Endothelial cell (in vitro differentiated cells): ENCODE measurements at regions not wholly inside any gene's neighbourhood (a gene's known extent, or its start where the extent isn't known, plus 50 kb on each side); places are given as distances from the start of the nearest gene placed in this dataset.

ENCODE experiments used
- DNase-seq: peaks from one replicate; pipeline ENCODE4 v3.0.0; 2021; ENCODE audit warnings: low spot score
- H3K27ac Mint-ChIP-seq: one replicate; pipeline ENCODE4 v1.8.0; 2021; ENCODE audit warnings: mixed read lengths, inconsistent platforms; ENCODE audit not compliant: unreplicated experiment
- H3K27me3 Mint-ChIP-seq: one replicate; pipeline ENCODE4 v1.8.0; 2021; ENCODE audit warnings: mild to moderate bottlenecking, moderate library complexity, mixed read lengths, inconsistent platforms; ENCODE audit not compliant: unreplicated experiment
- H3K36me3 Mint-ChIP-seq: one replicate; pipeline ENCODE4 v1.8.0; 2021; ENCODE audit warnings: mild to moderate bottlenecking, low read depth, mixed read lengths, inconsistent platforms; ENCODE audit not compliant: unreplicated experiment
- H3K4me1 Mint-ChIP-seq: one replicate; pipeline ENCODE4 v1.8.0; 2021; ENCODE audit warnings: mild to moderate bottlenecking, mixed read lengths, inconsistent platforms; ENCODE audit not compliant: unreplicated experiment
- H3K4me3 Mint-ChIP-seq: one replicate; pipeline ENCODE4 v1.8.0; 2021; ENCODE audit warnings: mild to moderate bottlenecking, mixed read lengths, inconsistent platforms; ENCODE audit not compliant: unreplicated experiment
- H3K9me3 Mint-ChIP-seq: one replicate; pipeline ENCODE4 v1.8.0; 2021; ENCODE audit warnings: mixed read lengths, inconsistent platforms; ENCODE audit not compliant: unreplicated experiment
- TF ChIP-seq, protein P1 (sequence below): fragments of 200-600 bp; sonication (generic); IDR thresholded peaks from one replicate; pipeline ENCODE4 v1.5.0; 2021; ENCODE audit warnings: antibody characterized with exemption; ENCODE audit not compliant: unreplicated experiment

DNA sequence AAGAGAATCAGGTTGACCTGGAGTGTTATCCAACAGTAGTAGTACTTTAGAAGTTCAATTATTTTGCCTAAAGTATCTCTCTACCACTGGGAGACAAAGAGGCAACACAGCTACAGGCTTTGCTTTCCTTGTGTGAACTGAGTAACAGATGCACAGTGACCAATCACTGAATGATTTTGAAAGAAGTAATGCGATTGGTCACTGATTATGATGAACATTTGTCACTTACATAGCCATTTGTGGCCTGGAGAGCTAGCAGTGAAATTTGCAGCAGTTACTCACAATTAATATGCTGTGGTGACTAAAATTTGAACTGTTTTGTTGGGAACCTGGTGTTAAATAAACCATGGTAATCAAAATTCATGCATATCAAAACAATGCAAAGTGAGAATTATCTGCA, 508.7 kb upstream of the DIPK2B start:
- no peak for DNase-seq
- H3K27ac Mint-ChIP-seq = no peak overlapping the region
- H3K4me3 Mint-ChIP-seq = no peak overlapping the region
- no peaks in the 10 kb centered on the region for H3K9me3 Mint-ChIP-seq
- TF ChIP-seq, protein P1, sequence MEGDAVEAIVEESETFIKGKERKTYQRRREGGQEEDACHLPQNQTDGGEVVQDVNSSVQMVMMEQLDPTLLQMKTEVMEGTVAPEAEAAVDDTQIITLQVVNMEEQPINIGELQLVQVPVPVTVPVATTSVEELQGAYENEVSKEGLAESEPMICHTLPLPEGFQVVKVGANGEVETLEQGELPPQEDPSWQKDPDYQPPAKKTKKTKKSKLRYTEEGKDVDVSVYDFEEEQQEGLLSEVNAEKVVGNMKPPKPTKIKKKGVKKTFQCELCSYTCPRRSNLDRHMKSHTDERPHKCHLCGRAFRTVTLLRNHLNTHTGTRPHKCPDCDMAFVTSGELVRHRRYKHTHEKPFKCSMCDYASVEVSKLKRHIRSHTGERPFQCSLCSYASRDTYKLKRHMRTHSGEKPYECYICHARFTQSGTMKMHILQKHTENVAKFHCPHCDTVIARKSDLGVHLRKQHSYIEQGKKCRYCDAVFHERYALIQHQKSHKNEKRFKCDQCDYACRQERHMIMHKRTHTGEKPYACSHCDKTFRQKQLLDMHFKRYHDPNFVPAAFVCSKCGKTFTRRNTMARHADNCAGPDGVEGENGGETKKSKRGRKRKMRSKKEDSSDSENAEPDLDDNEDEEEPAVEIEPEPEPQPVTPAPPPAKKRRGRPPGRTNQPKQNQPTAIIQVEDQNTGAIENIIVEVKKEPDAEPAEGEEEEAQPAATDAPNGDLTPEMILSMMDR = no peak
- H3K27me3 Mint-ChIP-seq = no peaks in the 10 kb centered on the region
- H3K36me3 Mint-ChIP-seq = no peaks in the 10 kb centered on the region
- no peaks in the 10 kb centered on the region for H3K4me1 Mint-ChIP-seq

DNA sequence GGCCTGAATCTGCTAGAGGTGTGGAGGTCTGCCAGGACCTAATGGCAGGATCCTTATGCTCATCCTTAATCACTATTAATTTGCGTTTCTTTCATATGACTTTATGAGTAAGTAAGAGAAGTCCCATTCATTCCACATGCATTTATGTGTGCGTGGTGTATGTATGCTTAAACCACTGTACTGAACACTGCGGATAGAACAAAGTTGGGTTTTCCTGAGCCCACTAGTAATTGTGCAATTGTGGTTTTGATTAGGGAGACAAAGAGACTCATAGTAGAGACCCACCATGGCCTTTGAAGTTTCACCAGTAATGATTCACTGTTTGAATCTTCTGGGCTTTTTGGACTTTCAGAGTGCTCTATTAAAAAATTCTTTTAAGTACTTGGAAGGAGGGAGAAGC, 498.5 kb upstream of the DIPK2B start:
- Mint-ChIP-seq H3K27me3 (no peaks in the 10 kb centered on the region), H3K9me3 (no peaks in the 10 kb centered on the region), H3K4me3 (no peak overlapping the region), H3K4me1 (peaks cover 7% of the 10 kb centered on the region), H3K27ac (no peak overlapping the region), H3K36me3 (no peaks in the 10 kb centered on the region)
- TF ChIP-seq, protein P1 = no peak
- DNase-seq = no peak

DNA sequence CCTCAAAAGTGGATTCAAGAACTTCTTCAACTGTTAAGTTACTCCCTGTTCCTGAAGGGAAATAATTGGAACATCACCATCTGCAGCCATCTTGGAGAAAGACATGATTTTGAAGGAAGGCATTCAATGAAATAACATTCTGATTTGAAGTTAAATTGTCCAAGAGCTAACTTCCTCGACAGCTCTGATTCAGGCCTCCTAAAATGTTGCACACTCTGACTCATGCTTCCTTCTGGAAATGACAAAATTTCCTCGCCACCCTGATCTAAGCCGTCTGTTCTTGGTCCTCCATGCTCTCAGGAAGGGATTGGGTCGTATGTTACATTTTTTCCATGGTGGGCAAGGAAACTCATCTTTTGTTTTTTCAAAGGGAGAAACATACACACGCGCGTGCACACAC, 496.9 kb upstream of the DIPK2B start:
- no peaks in the 10 kb centered on the region for H3K27me3 Mint-ChIP-seq
- H3K4me3 Mint-ChIP-seq = no peak overlapping the region
- TF ChIP-seq, protein P1 = no peak
- DNase-seq = no peak
- peaks cover 7% of the 10 kb centered on the region for H3K4me1 Mint-ChIP-seq
- H3K9me3 Mint-ChIP-seq = no peaks in the 10 kb centered on the region
- no peaks in the 10 kb centered on the region for H3K36me3 Mint-ChIP-seq
- no peak overlapping the region for H3K27ac Mint-ChIP-seq

DNA sequence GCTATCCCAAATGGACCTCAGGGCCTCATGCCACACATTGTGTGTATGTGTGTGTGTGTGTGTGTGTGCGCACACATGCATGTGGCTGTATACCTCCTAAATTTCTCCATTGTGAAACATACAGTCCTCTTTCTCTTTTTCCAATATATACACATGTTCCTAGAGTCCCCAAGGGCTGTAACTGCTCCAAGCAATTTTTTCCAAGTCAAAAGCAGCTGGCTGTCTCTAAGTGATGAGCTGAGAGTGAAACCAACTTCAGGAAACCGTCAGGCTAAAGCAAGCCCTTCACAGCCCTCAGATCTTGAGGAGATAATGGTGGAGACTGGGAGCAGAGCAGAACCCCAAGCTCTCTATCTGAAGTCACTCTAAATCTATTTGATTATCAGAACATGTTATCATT, 496.1 kb upstream of the DIPK2B start:
- Mint-ChIP-seq H3K4me3 (no peak overlapping the region), H3K27me3 (no peaks in the 10 kb centered on the region), H3K36me3 (no peaks in the 10 kb centered on the region), H3K9me3 (no peaks in the 10 kb centered on the region), H3K27ac (no peak overlapping the region), H3K4me1 (peaks cover 7% of the 10 kb centered on the region)
- no peak for DNase-seq
- TF ChIP-seq, protein P1 = no peak

DNA sequence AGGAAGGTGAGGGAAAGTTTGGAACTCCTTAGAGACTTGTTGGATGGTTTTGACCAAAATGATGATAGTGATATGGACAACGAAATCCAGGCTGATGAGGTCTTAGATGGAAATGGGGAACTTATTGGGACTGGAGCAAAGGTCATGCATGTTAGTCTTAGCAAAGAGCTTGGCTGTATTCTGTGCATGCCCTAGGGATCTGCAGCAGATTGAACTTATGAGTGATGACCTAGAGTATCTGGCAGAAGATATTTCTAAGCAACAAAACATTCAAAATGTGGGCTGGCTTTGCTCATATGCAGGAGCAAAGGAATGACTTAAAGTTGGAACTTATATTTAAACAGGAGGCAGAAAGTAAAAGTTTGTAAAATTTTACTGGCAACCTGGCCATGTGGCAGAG, 489.3 kb upstream of the DIPK2B start:
- H3K4me3 Mint-ChIP-seq = no peak overlapping the region
- no peaks in the 10 kb centered on the region for H3K9me3 Mint-ChIP-seq
- H3K27me3 Mint-ChIP-seq = no peaks in the 10 kb centered on the region
- no peak for DNase-seq
- TF ChIP-seq, protein P1 = no peak
- H3K27ac Mint-ChIP-seq = no peak overlapping the region
- H3K36me3 Mint-ChIP-seq = no peaks in the 10 kb centered on the region
- no peaks in the 10 kb centered on the region for H3K4me1 Mint-ChIP-seq
